A673 (cell line): ENCODE measurements at regions not wholly inside any gene's neighbourhood (a gene's known extent, or its start where the extent isn't known, plus 50 kb on each side); places are given as distances from the start of the nearest gene placed in this dataset.

ENCODE experiments used
- BruUV-seq: library from RNA; stranded (reverse); fragments of 400-500 nt; replicated peaks from 2 replicates; lab custom pipeline; 2021; lab: Mats Ljungman, UMichigan
- CTCF ChIA-PET: fragments of 300-600 bp; sonication (Branson Sonifier 250); formaldehyde crosslinking; loops from one replicate; lab custom pipeline; 2022; ENCODE audit warnings: antibody characterized with exemption; lab: Charles Lee
- POLR2A ChIA-PET: fragments of 300-600 bp; sonication (Branson Sonifier 250); formaldehyde crosslinking; loops from one replicate; lab custom pipeline; 2022; ENCODE audit warnings: antibody characterized with exemption; ENCODE audit not compliant: low non-redundant PET; lab: Charles Lee
- DNase-seq: peaks from one replicate; pipeline ENCODE4 v3.0.0-alpha.2; 2015; ENCODE audit warnings: low spot score
- H3K27ac ChIP-seq: fragments of 200-600 bp; sonication (generic); 2 replicates; pipeline ENCODE4 v1.5.1; 2016; ENCODE audit warnings: mixed run types, low read depth, mild to moderate bottlenecking, mixed read lengths, antibody characterized with exemption, low read length; ENCODE audit not compliant: poor library complexity, severe bottlenecking
- H3K27me3 ChIP-seq: fragments of 200-600 bp; sonication (generic); replicated peaks from 2 replicates; pipeline ENCODE4 v1.6.1; 2017; ENCODE audit warnings: mixed run types, low read depth, mild to moderate bottlenecking, mixed read lengths, antibody characterized with exemption, low read length; ENCODE audit not compliant: insufficient read depth, poor library complexity
- H3K36me3 ChIP-seq: fragments of 200-600 bp; sonication (generic); 2 replicates; pipeline ENCODE4 v1.6.1; 2016; ENCODE audit warnings: mixed run types, mild to moderate bottlenecking, mixed read lengths, antibody characterized with exemption, low read length; ENCODE audit not compliant: insufficient read depth, poor library complexity, severe bottlenecking
- H3K4me1 ChIP-seq: fragments of 200-600 bp; sonication (generic); 2 replicates; pipeline ENCODE4 v1.6.1; 2017; ENCODE audit warnings: mixed run types, mild to moderate bottlenecking, mixed read lengths, antibody characterized with exemption, low read length; ENCODE audit not compliant: insufficient read depth, poor library complexity, severe bottlenecking
- H3K4me3 ChIP-seq: fragments of 200-600 bp; sonication (generic); 2 replicates; pipeline ENCODE4 v1.5.1; 2016; ENCODE audit warnings: low read depth, mixed run types, mild to moderate bottlenecking, mixed read lengths, low read length; ENCODE audit not compliant: poor library complexity, severe bottlenecking
- H3K9me3 ChIP-seq: fragments of 200-600 bp; sonication (generic); 2 replicates; pipeline ENCODE4 v1.6.1; 2016; ENCODE audit warnings: mixed run types, low read depth, mild to moderate bottlenecking, mixed read lengths, antibody characterized with exemption, low read length; ENCODE audit not compliant: poor library complexity, severe bottlenecking
- EZH2 ChIP-seq: fragments of 200-600 bp; sonication (generic); IDR thresholded peaks from 2 replicates; pipeline ENCODE4 v1.6.1; 2017; ENCODE audit warnings: borderline replicate concordance, low read depth, mild to moderate bottlenecking, mixed read lengths, antibody characterized with exemption, low read length; ENCODE audit not compliant: poor library complexity, severe bottlenecking
- intact Hi-C: fragments of 100-400 bp; cut with micrococcal nuclease; formaldehyde crosslinking; loops from one replicate; pipeline ENCODE4 v1.10.0; 2022; ENCODE audit not compliant: unreplicated experiment
- TF ChIP-seq, protein P1 (sequence below): fragments of 300-800, 200-600 bp; sonication (generic); conservative IDR thresholded peaks from 2 replicates; pipeline ENCODE4 v1.5.1; 2017; ENCODE audit warnings: low read depth, mild to moderate bottlenecking, antibody characterized with exemption, low read length, moderate library complexity, mixed read lengths

DNA sequence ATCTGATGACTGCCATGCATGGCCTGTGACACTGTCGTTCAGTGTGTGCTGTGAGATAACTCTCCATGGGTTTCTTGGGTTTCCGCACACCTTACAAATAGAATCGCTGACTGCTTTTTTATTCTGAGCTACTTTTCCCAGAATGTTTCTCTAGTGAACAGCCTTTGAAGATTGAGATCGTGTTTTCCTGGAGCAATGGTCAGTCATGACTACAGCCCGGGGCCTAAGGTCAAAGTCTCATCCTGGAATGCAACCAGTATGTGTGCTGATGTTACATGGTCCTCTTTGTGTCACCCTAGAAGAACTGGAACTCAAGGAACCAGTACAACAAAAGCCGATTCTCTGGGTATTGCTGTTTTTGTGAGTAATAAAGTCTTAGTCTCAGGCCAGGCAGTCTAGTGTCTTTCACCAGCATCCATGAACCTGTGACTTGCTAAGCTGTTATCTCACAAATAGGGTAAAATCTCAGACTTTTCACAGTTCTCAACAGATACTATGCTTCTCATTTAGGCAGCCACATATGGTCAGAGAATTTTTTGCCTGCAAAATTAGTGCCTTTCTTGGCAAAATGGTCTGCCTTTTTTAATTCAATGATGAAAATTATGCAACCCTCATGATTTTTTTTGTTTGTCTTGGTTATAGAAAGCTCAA lies 124.9 kb upstream of the PIEZO2 start:
- ChIA-PET CTCF (no interaction called here), POLR2A (no interaction called here)
- H3K27me3 ChIP-seq: peaks cover 16% of the 10 kb centered on the region
- intact Hi-C loops: no loop called here
- no peaks in the 10 kb centered on the region for H3K4me1 ChIP-seq
- H3K36me3 ChIP-seq: no peaks in the 10 kb centered on the region
- TF ChIP-seq, protein P1, sequence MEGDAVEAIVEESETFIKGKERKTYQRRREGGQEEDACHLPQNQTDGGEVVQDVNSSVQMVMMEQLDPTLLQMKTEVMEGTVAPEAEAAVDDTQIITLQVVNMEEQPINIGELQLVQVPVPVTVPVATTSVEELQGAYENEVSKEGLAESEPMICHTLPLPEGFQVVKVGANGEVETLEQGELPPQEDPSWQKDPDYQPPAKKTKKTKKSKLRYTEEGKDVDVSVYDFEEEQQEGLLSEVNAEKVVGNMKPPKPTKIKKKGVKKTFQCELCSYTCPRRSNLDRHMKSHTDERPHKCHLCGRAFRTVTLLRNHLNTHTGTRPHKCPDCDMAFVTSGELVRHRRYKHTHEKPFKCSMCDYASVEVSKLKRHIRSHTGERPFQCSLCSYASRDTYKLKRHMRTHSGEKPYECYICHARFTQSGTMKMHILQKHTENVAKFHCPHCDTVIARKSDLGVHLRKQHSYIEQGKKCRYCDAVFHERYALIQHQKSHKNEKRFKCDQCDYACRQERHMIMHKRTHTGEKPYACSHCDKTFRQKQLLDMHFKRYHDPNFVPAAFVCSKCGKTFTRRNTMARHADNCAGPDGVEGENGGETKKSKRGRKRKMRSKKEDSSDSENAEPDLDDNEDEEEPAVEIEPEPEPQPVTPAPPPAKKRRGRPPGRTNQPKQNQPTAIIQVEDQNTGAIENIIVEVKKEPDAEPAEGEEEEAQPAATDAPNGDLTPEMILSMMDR: no peak
- no peak for TF ChIP-seq EZH2
- H3K4me3 ChIP-seq: no peak overlapping the region
- no peaks in the 10 kb centered on the region for H3K9me3 ChIP-seq
- no peak overlapping the region for H3K27ac ChIP-seq
- BruUV-seq: no TSS peak
- DNase-seq: no peak

DNA sequence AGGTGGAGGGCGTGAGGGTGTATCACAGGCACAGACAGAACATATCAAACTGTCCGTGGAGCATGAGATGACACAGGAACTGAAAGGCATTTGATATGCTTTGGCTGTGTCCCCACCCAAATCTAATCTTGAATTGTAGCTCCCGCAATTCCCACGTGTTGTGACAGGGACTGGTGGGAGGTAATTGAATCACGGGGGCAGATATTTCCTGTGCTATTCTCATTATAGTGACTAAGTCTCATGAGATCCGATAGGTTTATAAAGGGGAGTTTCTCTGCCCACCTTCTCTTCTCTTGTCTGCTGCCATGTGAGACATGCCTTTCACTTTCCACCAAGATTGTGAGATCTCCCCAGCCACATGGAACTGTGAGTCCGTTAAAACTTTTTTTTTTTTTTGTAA lies 123.1 kb upstream of the PIEZO2 start:
- BruUV-seq: no TSS peak
- DNase-seq: no peak
- TF ChIP-seq, protein P1: no peak
- TF ChIP-seq EZH2: no peak
- ChIA-PET POLR2A (interaction anchor here (0.6 kb wide), 1 partner anchor 1190 kb away, joined by 3 read pairs; no protein-coding TSS in a partner anchor), CTCF (no interaction called here)
- Histone ChIP-seq H3K27me3 (peaks cover 33% of the 10 kb centered on the region), H3K36me3 (no peaks in the 10 kb centered on the region), H3K27ac (no peak overlapping the region), H3K9me3 (no peaks in the 10 kb centered on the region), H3K4me1 (no peaks in the 10 kb centered on the region), H3K4me3 (no peak overlapping the region)
- intact Hi-C loops: no loop called here

DNA sequence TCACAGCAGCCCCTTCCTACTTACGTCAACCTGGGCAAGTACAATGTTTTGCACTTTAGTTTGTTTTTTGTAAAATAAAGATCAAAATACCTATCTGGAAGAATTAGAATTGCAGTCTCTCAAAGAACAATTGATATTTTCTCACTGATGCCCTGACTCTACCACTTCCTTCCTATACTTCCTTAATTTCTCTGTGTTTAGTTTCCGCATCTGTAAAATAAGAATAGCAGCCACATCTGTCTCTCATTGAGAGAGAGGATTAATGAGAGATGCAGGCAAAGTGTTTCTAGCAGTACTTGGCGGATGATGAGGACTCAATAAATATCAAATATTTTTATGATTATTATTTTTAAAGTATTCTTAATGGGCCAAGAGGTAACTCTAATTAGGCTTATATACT lies 122.6 kb upstream of the PIEZO2 start:
- Histone ChIP-seq H3K27me3 (peaks cover 36% of the 10 kb centered on the region), H3K4me1 (no peaks in the 10 kb centered on the region), H3K36me3 (no peaks in the 10 kb centered on the region), H3K27ac (no peak overlapping the region), H3K9me3 (no peaks in the 10 kb centered on the region), H3K4me3 (no peak overlapping the region)
- no peak for DNase-seq
- no TSS peak for BruUV-seq
- TF ChIP-seq, protein P1: no peak
- CTCF ChIA-PET: no interaction called here
- POLR2A ChIA-PET: interaction anchor here (0.6 kb wide), 1 partner anchor 1190 kb away, joined by 3 read pairs; no protein-coding TSS in a partner anchor
- intact Hi-C loops: no loop called here
